ENCODE measurements at regions not wholly inside any gene's neighbourhood (a gene's known extent, or its start where the extent isn't known, plus 50 kb on each side); places are given as distances from the start of the nearest gene placed in this dataset.

GRCh38 chr5:145104106-145104505 is 731.0 kb downstream of the PRELID2 start:
- TF ChIP-seq CTCF (IDR thresholded peaks at IDR 0.05) (no peak), POLR2A (IDR thresholded peaks at IDR 0.05) (no peak)

Data from heart left ventricle (tissue), 13 donors.